Thyroid gland (tissue), 4 donors: ENCODE measurements at regions not wholly inside any gene's neighbourhood (a gene's known extent, or its start where the extent isn't known, plus 50 kb on each side); places are given as distances from the start of the nearest gene placed in this dataset.

Experiments used
- POLR2A ChIP-seq, 2 donors: fragments of 450-650 bp; IDR thresholded peaks; one replicate each; pipeline ENCODE4 v1.6.1; 2017; ENCODE audit warnings: antibody characterized with exemption in 2 of 2, mild to moderate bottlenecking in 2 of 2, moderate library complexity in 1 of 2
- TF ChIP-seq, protein P1 (sequence below), 6 experiments: fragments of 200-600 bp in 3 of 6; fragments of 450-650 bp in 3 of 6; sonication (generic) in 3 of 6; IDR thresholded peaks; one replicate each; pipeline ENCODE4 v1.5.1; 2016 to 2019; ENCODE audit warnings: antibody characterized with exemption in 6 of 6, mild to moderate bottlenecking in 2 of 6, inconsistent platforms in 1 of 6, moderate library complexity in 1 of 6

- TF ChIP-seq, protein P1, sequence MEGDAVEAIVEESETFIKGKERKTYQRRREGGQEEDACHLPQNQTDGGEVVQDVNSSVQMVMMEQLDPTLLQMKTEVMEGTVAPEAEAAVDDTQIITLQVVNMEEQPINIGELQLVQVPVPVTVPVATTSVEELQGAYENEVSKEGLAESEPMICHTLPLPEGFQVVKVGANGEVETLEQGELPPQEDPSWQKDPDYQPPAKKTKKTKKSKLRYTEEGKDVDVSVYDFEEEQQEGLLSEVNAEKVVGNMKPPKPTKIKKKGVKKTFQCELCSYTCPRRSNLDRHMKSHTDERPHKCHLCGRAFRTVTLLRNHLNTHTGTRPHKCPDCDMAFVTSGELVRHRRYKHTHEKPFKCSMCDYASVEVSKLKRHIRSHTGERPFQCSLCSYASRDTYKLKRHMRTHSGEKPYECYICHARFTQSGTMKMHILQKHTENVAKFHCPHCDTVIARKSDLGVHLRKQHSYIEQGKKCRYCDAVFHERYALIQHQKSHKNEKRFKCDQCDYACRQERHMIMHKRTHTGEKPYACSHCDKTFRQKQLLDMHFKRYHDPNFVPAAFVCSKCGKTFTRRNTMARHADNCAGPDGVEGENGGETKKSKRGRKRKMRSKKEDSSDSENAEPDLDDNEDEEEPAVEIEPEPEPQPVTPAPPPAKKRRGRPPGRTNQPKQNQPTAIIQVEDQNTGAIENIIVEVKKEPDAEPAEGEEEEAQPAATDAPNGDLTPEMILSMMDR (IDR thresholded peaks at IDR 0.05): no peak
- no peak for TF ChIP-seq POLR2A (IDR thresholded peaks at IDR 0.05)
Measured at GRCh38 chr15:23761386-23761785, 74.3 kb upstream of the NDN start.
